ENCODE measurements at regions not wholly inside any gene's neighbourhood (a gene's known extent, or its start where the extent isn't known, plus 50 kb on each side); places are given as distances from the start of the nearest gene placed in this dataset.

GRCh38 chr1:116832308-116832931, 77.3 kb upstream of the PTGFRN start:
- Histone ChIP-seq H2BK15ac (ENCODE audit: low read depth, poor library complexity, severe bottlenecking) (no peak overlapping the region), H4K91ac (ENCODE audit: low read length) (no peak overlapping the region), H3K9ac (ENCODE audit: low read length) (no peak overlapping the region), H3K4me2 (ENCODE audit: low read length, poor library complexity, severe bottlenecking) (no peak overlapping the region), H2AK5ac (ENCODE audit: low read length, severe bottlenecking) (no peak overlapping the region), H3K23ac (ENCODE audit: low read length in 2 of 2) (no peak overlapping the region), H3K4me3 (ENCODE audit: insufficient read depth in 1 of 2, low read depth in 1 of 2, low read length in 2 of 2) (no peak overlapping the region), H3K4ac (ENCODE audit: low read depth in 1 of 2, low read length in 2 of 2) (no peak overlapping the region), H3K18ac (ENCODE audit: low read depth in 1 of 2, low read length in 2 of 2) (no peak overlapping the region), H3K27me3 (ENCODE audit: control insufficient read depth in 1 of 2, insufficient read depth in 1 of 2, low read length in 2 of 2) (peaks cover 0 to 35% of the 10 kb centered on the region in 2 experiments), H2BK12ac (ENCODE audit: low read length in 2 of 2) (no peak overlapping the region), H3K36me3 (ENCODE audit: control insufficient read depth in 1 of 2, insufficient read depth in 2 of 2, low read depth in 1 of 2, low read length in 2 of 2) (no peaks in the 10 kb centered on the region), H3K14ac (ENCODE audit: low read length in 2 of 2) (no peak overlapping the region), H3K27ac (ENCODE audit: low read length, poor library complexity, severe bottlenecking) (no peak overlapping the region), H3K4me1 (ENCODE audit: control insufficient read depth, insufficient read depth, low read depth, low read length) (no peaks in the 10 kb centered on the region), H2AFZ (ENCODE audit: low read depth, low read length) (no peak overlapping the region), H3K9me3 (ENCODE audit: control insufficient read depth, low read length) (peaks cover under 1% of the 10 kb centered on the region), H2BK5ac (ENCODE audit: low read depth, low read length, poor library complexity, severe bottlenecking) (no peak overlapping the region), H2BK120ac (ENCODE audit: low read depth, low read length) (no peak overlapping the region), H4K8ac (ENCODE audit: low read length) (no peak overlapping the region), H3K79me1 (replicated peaks; ENCODE audit: low read length, poor library complexity, severe bottlenecking) (no peaks in the 10 kb centered on the region)
- WGBS: 67% methylated on average over 5 of the region's 6 CpGs
- DNase-seq: no peak

- no peak overlapping the region for H2AFZ ChIP-seq (ENCODE audit: low read depth, low read length)
- no peak overlapping the region for H2BK15ac ChIP-seq (ENCODE audit: low read depth, poor library complexity, severe bottlenecking)
- no peak overlapping the region for H2BK120ac ChIP-seq (ENCODE audit: low read depth, low read length)
- H3K4me3 ChIP-seq (ENCODE audit: insufficient read depth in 1 of 2, low read depth in 1 of 2, low read length in 2 of 2): no peak overlapping the region
- H3K79me1 ChIP-seq (replicated peaks; ENCODE audit: low read length, poor library complexity, severe bottlenecking): no peaks in the 10 kb centered on the region
- no peak overlapping the region for H3K14ac ChIP-seq (ENCODE audit: low read length in 2 of 2)
- no peak overlapping the region for H2BK5ac ChIP-seq (ENCODE audit: low read depth, low read length, poor library complexity, severe bottlenecking)
- no peak overlapping the region for H2AK5ac ChIP-seq (ENCODE audit: low read length, severe bottlenecking)
- no peak overlapping the region for H4K8ac ChIP-seq (ENCODE audit: low read length)
- peaks cover 3% of the 10 kb centered on the region for H3K9me3 ChIP-seq (ENCODE audit: control insufficient read depth, low read length)
- H3K4ac ChIP-seq (ENCODE audit: low read depth in 1 of 2, low read length in 2 of 2): no peak overlapping the region
- no peak overlapping the region for H3K9ac ChIP-seq (ENCODE audit: low read length)
- no peak overlapping the region for H3K18ac ChIP-seq (ENCODE audit: low read depth in 1 of 2, low read length in 2 of 2)
- no peak overlapping the region for H3K23ac ChIP-seq (ENCODE audit: low read length in 2 of 2)
- no peaks in the 10 kb centered on the region for H3K4me1 ChIP-seq (ENCODE audit: control insufficient read depth, insufficient read depth, low read depth, low read length)
- peaks cover 0 to 36% of the 10 kb centered on the region in 2 experiments for H3K27me3 ChIP-seq (ENCODE audit: control insufficient read depth in 1 of 2, insufficient read depth in 1 of 2, low read length in 2 of 2)
- no peak for DNase-seq
- H3K4me2 ChIP-seq (ENCODE audit: low read length, poor library complexity, severe bottlenecking): no peak overlapping the region
- WGBS: 77% methylated on average over 3 of the region's 3 CpGs
- no peak overlapping the region for H3K27ac ChIP-seq (ENCODE audit: low read length, poor library complexity, severe bottlenecking)
- no peaks in the 10 kb centered on the region for H3K36me3 ChIP-seq (ENCODE audit: control insufficient read depth in 1 of 2, insufficient read depth in 2 of 2, low read depth in 1 of 2, low read length in 2 of 2)
- no peak overlapping the region for H4K91ac ChIP-seq (ENCODE audit: low read length)
- H2BK12ac ChIP-seq (ENCODE audit: low read length in 2 of 2): no peak overlapping the region
These were observed 76.7 kb upstream of the PTGFRN start for GRCh38 chr1:116832932-116833578.

- Histone ChIP-seq H2BK15ac (ENCODE audit: low read depth, poor library complexity, severe bottlenecking) (no peak overlapping the region), H2AFZ (ENCODE audit: low read depth, low read length) (no peak overlapping the region), H3K4me2 (ENCODE audit: low read length, poor library complexity, severe bottlenecking) (no peak overlapping the region), H2AK5ac (ENCODE audit: low read length, severe bottlenecking) (no peak overlapping the region), H3K27me3 (ENCODE audit: control insufficient read depth in 1 of 2, insufficient read depth in 1 of 2, low read length in 2 of 2) (peaks cover 0 to 37% of the 10 kb centered on the region in 2 experiments), H4K91ac (ENCODE audit: low read length) (no peak overlapping the region), H4K8ac (ENCODE audit: low read length) (no peak overlapping the region), H3K4ac (ENCODE audit: low read depth in 1 of 2, low read length in 2 of 2) (no peak overlapping the region), H3K14ac (ENCODE audit: low read length in 2 of 2) (no peak overlapping the region), H3K4me1 (ENCODE audit: control insufficient read depth, insufficient read depth, low read depth, low read length) (no peaks in the 10 kb centered on the region), H3K23ac (ENCODE audit: low read length in 2 of 2) (no peak overlapping the region), H3K79me1 (replicated peaks; ENCODE audit: low read length, poor library complexity, severe bottlenecking) (no peaks in the 10 kb centered on the region), H3K4me3 (ENCODE audit: insufficient read depth in 1 of 2, low read depth in 1 of 2, low read length in 2 of 2) (no peak overlapping the region), H3K9me3 (ENCODE audit: control insufficient read depth, low read length) (peaks cover 3% of the 10 kb centered on the region), H2BK120ac (ENCODE audit: low read depth, low read length) (no peak overlapping the region), H3K18ac (ENCODE audit: low read depth in 1 of 2, low read length in 2 of 2) (no peak overlapping the region), H3K27ac (ENCODE audit: low read length, poor library complexity, severe bottlenecking) (no peak overlapping the region), H3K36me3 (ENCODE audit: control insufficient read depth in 1 of 2, insufficient read depth in 2 of 2, low read depth in 1 of 2, low read length in 2 of 2) (no peaks in the 10 kb centered on the region), H2BK5ac (ENCODE audit: low read depth, low read length, poor library complexity, severe bottlenecking) (no peak overlapping the region), H3K9ac (ENCODE audit: low read length) (no peak overlapping the region), H2BK12ac (ENCODE audit: low read length in 2 of 2) (no peak overlapping the region)
- no peak for DNase-seq
- WGBS: no CpG with 5 or more reads among the region's 1 CpG
These were observed 76.0 kb upstream of the PTGFRN start for GRCh38 chr1:116833718-116834117.

- no peaks in the 10 kb centered on the region for H3K4me1 ChIP-seq (ENCODE audit: control insufficient read depth, insufficient read depth, low read depth, low read length)
- no peak overlapping the region for H2AK5ac ChIP-seq (ENCODE audit: low read length, severe bottlenecking)
- no peak overlapping the region for H3K18ac ChIP-seq (ENCODE audit: low read depth in 1 of 2, low read length in 2 of 2)
- H2BK12ac ChIP-seq (ENCODE audit: low read length in 2 of 2): no peak overlapping the region
- WGBS: 76% methylated on average over 2 of the region's 2 CpGs
- no peak overlapping the region for H3K23ac ChIP-seq (ENCODE audit: low read length in 2 of 2)
- no peak overlapping the region for H4K91ac ChIP-seq (ENCODE audit: low read length)
- H3K9me3 ChIP-seq (ENCODE audit: control insufficient read depth, low read length): peaks cover 3% of the 10 kb centered on the region
- H2AFZ ChIP-seq (ENCODE audit: low read depth, low read length): no peak overlapping the region
- no peaks in the 10 kb centered on the region for H3K79me1 ChIP-seq (replicated peaks; ENCODE audit: low read length, poor library complexity, severe bottlenecking)
- no peak overlapping the region for H2BK120ac ChIP-seq (ENCODE audit: low read depth, low read length)
- H3K4me3 ChIP-seq (ENCODE audit: insufficient read depth in 1 of 2, low read depth in 1 of 2, low read length in 2 of 2): no peak overlapping the region
- no peak overlapping the region for H3K4me2 ChIP-seq (ENCODE audit: low read length, poor library complexity, severe bottlenecking)
- no peak overlapping the region for H3K9ac ChIP-seq (ENCODE audit: low read length)
- peaks cover 0 to 40% of the 10 kb centered on the region in 2 experiments for H3K27me3 ChIP-seq (ENCODE audit: control insufficient read depth in 1 of 2, insufficient read depth in 1 of 2, low read length in 2 of 2)
- no peak overlapping the region for H3K14ac ChIP-seq (ENCODE audit: low read length in 2 of 2)
- no peak overlapping the region for H3K4ac ChIP-seq (ENCODE audit: low read depth in 1 of 2, low read length in 2 of 2)
- no peak overlapping the region for H3K27ac ChIP-seq (ENCODE audit: low read length, poor library complexity, severe bottlenecking)
- no peak for DNase-seq
- no peak overlapping the region for H4K8ac ChIP-seq (ENCODE audit: low read length)
- no peak overlapping the region for H2BK5ac ChIP-seq (ENCODE audit: low read depth, low read length, poor library complexity, severe bottlenecking)
- H2BK15ac ChIP-seq (ENCODE audit: low read depth, poor library complexity, severe bottlenecking): no peak overlapping the region
- no peaks in the 10 kb centered on the region for H3K36me3 ChIP-seq (ENCODE audit: control insufficient read depth in 1 of 2, insufficient read depth in 2 of 2, low read depth in 1 of 2, low read length in 2 of 2)
These were observed 75.1 kb upstream of the PTGFRN start for GRCh38 chr1:116834595-116834994.

Measured in mesenchymal stem cell (in vitro differentiated cells and primary cell).